NCI-H510A (cell line): ENCODE measurements at regions not wholly inside any gene's neighbourhood (a gene's known extent, or its start where the extent isn't known, plus 50 kb on each side); places are given as distances from the start of the nearest gene placed in this dataset.
"Not testable (repeated sequence)": the region's sequence is repeated elsewhere in the genome, so short reads cannot be mapped to it uniquely, and the experiment has no call there.

Source experiments
- DNase-seq: peaks from one replicate; lab custom pipeline; 2025; lab: John Stamatoyannopoulos, UW

- no peak for DNase-seq
These were observed 484.2 kb downstream of the PID1 start for GRCh38 chr2:228786901-228787300.

- no peak for DNase-seq
These were observed 488.8 kb downstream of the PID1 start for GRCh38 chr2:228782281-228782680.

GRCh38 chr2:228777855-228778355 lies 493.2 kb downstream of the PID1 start:
- no peak for DNase-seq

- no peak for DNase-seq
These were observed 496.5 kb downstream of the PID1 start for GRCh38 chr2:228774548-228774947.

GRCh38 chr2:228771774-228772173 lies 499.3 kb downstream of the PID1 start:
- DNase-seq, result no peak

GRCh38 chr2:228771315-228771714 lies 499.8 kb downstream of the PID1 start:
- DNase-seq, result no peak

- DNase-seq, result no peak
These were observed 502.3 kb downstream of the PID1 start for GRCh38 chr2:228768818-228769217.

- not testable (repeated sequence) for DNase-seq
These were observed 502.9 kb downstream of the PID1 start for GRCh38 chr2:228768141-228768540.

GRCh38 chr2:228767196-228767595 lies 503.9 kb downstream of the PID1 start:
- DNase-seq, result no peak

GRCh38 chr2:228763379-228763981 lies 507.6 kb downstream of the PID1 start:
- DNase-seq, result no peak

- no peak for DNase-seq
These were observed 508.5 kb downstream of the PID1 start for GRCh38 chr2:228762565-228762964.

GRCh38 chr2:228755661-228756060 lies 515.4 kb downstream of the PID1 start:
- not testable (repeated sequence) for DNase-seq

GRCh38 chr2:228747483-228747882 lies 523.6 kb downstream of the PID1 start:
- DNase-seq, result no peak

GRCh38 chr2:228738671-228739380 lies 532.3 kb downstream of the PID1 start:
- no peak for DNase-seq

- DNase-seq, result no peak
These were observed 535.4 kb downstream of the PID1 start for GRCh38 chr2:228735697-228736096.

GRCh38 chr2:228731517-228731916 lies 539.6 kb downstream of the PID1 start:
- DNase-seq, result no peak

- DNase-seq, result no peak
These were observed 542.1 kb downstream of the PID1 start for GRCh38 chr2:228728961-228729360.

GRCh38 chr2:228725031-228725430 lies 543.5 kb upstream of the SPHKAP start:
- no peak for DNase-seq

GRCh38 chr2:228723599-228723998 lies 542.1 kb upstream of the SPHKAP start:
- DNase-seq, result no peak

GRCh38 chr2:228722311-228722710 lies 540.8 kb upstream of the SPHKAP start:
- no peak for DNase-seq

- DNase-seq, result no peak
These were observed 539.4 kb upstream of the SPHKAP start for GRCh38 chr2:228720895-228721294.

- DNase-seq, result no peak
These were observed 528.4 kb upstream of the SPHKAP start for GRCh38 chr2:228709788-228710371.

- no peak for DNase-seq
These were observed 526.4 kb upstream of the SPHKAP start for GRCh38 chr2:228707846-228708245.
